NCI-H2107 treated with DMSO at 0.1 percent for 48 hours (cell line): ENCODE measurements at regions not wholly inside any gene's neighbourhood (a gene's known extent, or its start where the extent isn't known, plus 50 kb on each side); places are given as distances from the start of the nearest gene placed in this dataset.

ENCODE experiments used
- DNase-seq: peaks from one replicate; lab custom pipeline; 2025; ENCODE audit not compliant: unreplicated experiment; lab: John Stamatoyannopoulos, UW

GRCh38 chr5:147965715-147966114, 59.4 kb upstream of the C5orf46 start:
- no peak for DNase-seq

- DNase-seq: no peak
These were observed 57.8 kb upstream of the C5orf46 start for GRCh38 chr5:147963948-147964693.

DNA sequence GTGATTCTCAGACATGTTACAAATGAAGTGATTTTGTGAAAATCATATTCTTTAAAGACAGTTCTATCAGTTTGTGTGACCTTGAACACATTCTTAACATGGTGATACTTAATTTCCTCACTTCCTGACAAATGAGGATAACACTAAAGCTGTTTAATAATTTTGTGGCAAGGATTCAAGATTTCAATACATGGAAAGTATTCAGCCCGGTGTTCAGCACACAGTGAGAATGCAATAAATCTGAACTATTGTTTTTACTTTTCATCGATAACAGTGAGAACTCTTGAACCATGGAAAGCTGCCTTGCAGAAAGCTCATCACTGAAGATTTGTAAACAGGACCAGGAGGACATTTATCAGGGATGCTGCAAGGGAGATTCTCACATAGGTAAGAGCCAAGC, 57.1 kb upstream of the C5orf46 start:
- no peak for DNase-seq

GRCh38 chr5:147961208-147961749, 54.9 kb upstream of the C5orf46 start:
- DNase-seq: no peak

GRCh38 chr5:147957901-147958300, 51.6 kb upstream of the C5orf46 start:
- no peak for DNase-seq

DNA sequence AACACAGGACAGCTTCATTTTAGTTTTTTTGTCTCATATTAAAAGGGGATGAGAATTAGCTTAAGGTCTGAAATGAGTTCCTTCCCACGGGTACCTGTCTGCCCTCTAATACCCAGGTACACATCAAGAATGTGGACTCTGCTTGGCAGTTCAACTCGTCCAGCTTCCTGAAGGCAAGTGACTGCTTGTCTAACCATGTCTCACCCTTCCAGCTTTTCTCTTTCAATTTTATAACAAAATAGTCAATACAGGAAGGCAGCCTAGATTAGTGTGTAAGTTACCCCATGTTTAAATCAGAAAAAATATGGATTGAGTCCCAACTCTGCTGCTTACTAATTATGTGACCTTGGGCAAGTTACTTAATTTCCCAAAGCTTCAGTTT, 50.5 kb upstream of the C5orf46 start:
- no peak for DNase-seq

- no peak for DNase-seq
These were observed 49.9 kb upstream of the C5orf46 start for GRCh38 chr5:147956064-147956841.
